NCI-H524 (cell line): ENCODE measurements at regions not wholly inside any gene's neighbourhood (a gene's known extent, or its start where the extent isn't known, plus 50 kb on each side); places are given as distances from the start of the nearest gene placed in this dataset.

Experiments
- DNase-seq, 2 experiments: peaks; one replicate each; lab custom pipeline; 2025; lab: John Stamatoyannopoulos, UW

GRCh38 chr17:12530161-12530560 is 135.5 kb upstream of the MYOCD start:
- DNase-seq: no peak

GRCh38 chr17:12536021-12536420 is 129.7 kb upstream of the MYOCD start:
- DNase-seq: no peak

GRCh38 chr17:12536472-12536871 is 129.2 kb upstream of the MYOCD start:
- no peak for DNase-seq

GRCh38 chr17:12537436-12537835 is 128.3 kb upstream of the MYOCD start:
- DNase-seq: no peak

- DNase-seq: no peak
These were observed 127.7 kb upstream of the MYOCD start for GRCh38 chr17:12538003-12538402.

- peak in 1 of 2 experiments; percentile 26 for DNase-seq
These were observed 119.7 kb upstream of the MYOCD start for GRCh38 chr17:12545877-12546513.

- no peak for DNase-seq
These were observed 118.7 kb upstream of the MYOCD start for GRCh38 chr17:12546983-12547382.

GRCh38 chr17:12547831-12548230 is 117.9 kb upstream of the MYOCD start:
- DNase-seq: no peak

- no peak for DNase-seq
These were observed 117.1 kb upstream of the MYOCD start for GRCh38 chr17:12548558-12548957.

- DNase-seq: no peak
These were observed 116.1 kb upstream of the MYOCD start for GRCh38 chr17:12549499-12550041.

GRCh38 chr17:12553625-12554024 is 112.1 kb upstream of the MYOCD start:
- no peak for DNase-seq

GRCh38 chr17:12554251-12554650 is 111.4 kb upstream of the MYOCD start:
- no peak for DNase-seq

GRCh38 chr17:12566291-12566690 is 99.4 kb upstream of the MYOCD start:
- no peak for DNase-seq

- DNase-seq: no peak
These were observed 98.3 kb upstream of the MYOCD start for GRCh38 chr17:12567077-12568053.

- DNase-seq: no peak
These were observed 97.1 kb upstream of the MYOCD start for GRCh38 chr17:12568358-12569251.

- DNase-seq: no peak
These were observed 94.1 kb upstream of the MYOCD start for GRCh38 chr17:12571606-12572005.

GRCh38 chr17:12574525-12574924 is 91.2 kb upstream of the MYOCD start:
- DNase-seq: no peak

GRCh38 chr17:12575641-12576040 is 90.0 kb upstream of the MYOCD start:
- no peak for DNase-seq

- no peak for DNase-seq
These were observed 86.4 kb upstream of the MYOCD start for GRCh38 chr17:12579288-12579687.

- no peak for DNase-seq
These were observed 85.0 kb upstream of the MYOCD start for GRCh38 chr17:12580640-12581039.

GRCh38 chr17:12584727-12585126 is 81.0 kb upstream of the MYOCD start:
- DNase-seq: no peak

- no peak for DNase-seq
These were observed 77.2 kb upstream of the MYOCD start for GRCh38 chr17:12588531-12588930.
